NCI-H510A (cell line): ENCODE measurements at regions not wholly inside any gene's neighbourhood (a gene's known extent, or its start where the extent isn't known, plus 50 kb on each side); places are given as distances from the start of the nearest gene placed in this dataset.
"Not testable (repeated sequence)": the region's sequence is repeated elsewhere in the genome, so short reads cannot be mapped to it uniquely, and the experiment has no call there.

Source experiments
- DNase-seq: peaks from one replicate; lab custom pipeline; 2025; lab: John Stamatoyannopoulos, UW

- DNase-seq: no peak
Observed at GRCh38 chrX:122076241-122076640, 1028.8 kb downstream of the GLUD2 start.

DNA sequence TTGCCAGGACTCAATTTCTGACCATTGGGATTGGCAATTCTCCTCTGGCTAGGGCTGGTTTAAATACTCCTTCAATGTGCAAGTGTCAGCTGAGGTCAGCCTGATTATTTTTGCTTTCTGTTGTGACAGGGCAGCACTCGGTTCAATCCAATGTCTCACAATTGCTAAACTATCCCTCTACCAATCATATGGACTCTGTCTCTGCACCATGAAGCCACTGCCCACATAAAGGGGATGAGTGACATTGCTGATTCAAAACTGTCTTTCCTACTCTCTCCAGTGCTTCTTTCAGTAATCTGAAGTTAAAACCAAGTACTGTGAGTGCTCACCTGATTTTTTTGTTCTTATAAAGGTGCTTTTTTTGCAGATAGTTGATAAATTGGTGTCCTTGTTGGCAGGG is 1030.7 kb downstream of the GLUD2 start:
- DNase-seq: no peak

GRCh38 chrX:122087341-122087740 is 1039.9 kb downstream of the GLUD2 start:
- no peak for DNase-seq

DNA sequence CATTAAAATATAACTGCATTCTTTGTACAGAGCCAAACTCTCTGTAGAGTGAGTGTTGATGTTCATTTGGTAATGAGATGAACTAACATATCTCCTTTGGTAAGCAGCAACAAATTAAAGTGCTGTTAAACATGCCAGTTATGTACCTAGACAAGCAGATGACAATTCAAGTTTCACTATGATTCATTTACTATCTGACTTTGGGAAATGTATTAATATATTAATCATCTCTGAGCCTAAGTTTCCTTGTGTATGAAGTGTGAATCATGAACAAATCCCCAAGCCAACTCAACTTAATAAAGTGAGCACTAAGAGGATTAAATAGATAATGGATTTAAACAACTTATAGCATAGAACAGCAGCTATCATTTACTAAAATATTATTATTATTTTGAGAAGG is 1044.2 kb downstream of the GLUD2 start:
- no peak for DNase-seq

GRCh38 chrX:122092360-122092759 is 1045.0 kb downstream of the GLUD2 start:
- no peak for DNase-seq

GRCh38 chrX:122092978-122093377 is 1045.6 kb downstream of the GLUD2 start:
- DNase-seq: no peak

DNA sequence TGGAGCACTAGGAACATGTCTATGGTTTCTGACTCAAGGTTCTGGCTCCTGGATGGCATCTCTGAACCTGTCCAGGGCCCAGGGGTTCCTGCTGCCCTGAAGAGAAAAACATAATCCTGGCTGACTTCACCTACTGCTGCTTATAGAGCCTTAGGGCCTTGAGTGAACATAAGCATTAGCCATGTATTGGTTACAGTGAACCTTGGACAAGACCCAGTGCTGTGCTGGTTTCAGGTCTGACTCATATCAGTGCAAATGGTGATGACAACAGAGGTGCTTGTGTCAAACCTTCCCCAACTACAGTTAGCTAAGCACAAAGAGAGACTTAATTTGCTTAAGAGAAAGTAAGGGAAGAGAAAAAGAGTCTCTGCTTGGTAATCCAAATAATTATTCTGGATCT is 1047.2 kb downstream of the GLUD2 start:
- no peak for DNase-seq

DNA sequence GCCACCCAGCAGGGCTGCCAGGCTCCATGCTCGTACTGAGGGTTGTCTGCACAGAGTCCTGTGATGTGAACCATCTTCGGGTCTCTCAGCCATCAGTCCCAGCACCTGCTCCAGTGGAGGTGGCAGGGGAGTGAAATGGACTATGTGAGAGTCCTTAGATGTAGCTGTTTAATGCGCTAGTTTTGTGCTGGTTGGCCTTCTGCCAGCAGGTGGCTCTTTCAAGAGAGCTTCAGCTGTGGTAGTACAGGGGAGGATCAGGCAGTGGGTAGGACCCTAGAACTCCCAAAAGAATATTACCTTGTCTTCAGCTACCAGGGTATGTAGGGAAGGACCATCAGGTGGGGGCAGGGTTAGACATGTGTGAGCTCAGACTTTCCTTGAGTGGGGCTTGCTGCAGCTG is 1066.0 kb downstream of the GLUD2 start:
- DNase-seq: no peak

DNA sequence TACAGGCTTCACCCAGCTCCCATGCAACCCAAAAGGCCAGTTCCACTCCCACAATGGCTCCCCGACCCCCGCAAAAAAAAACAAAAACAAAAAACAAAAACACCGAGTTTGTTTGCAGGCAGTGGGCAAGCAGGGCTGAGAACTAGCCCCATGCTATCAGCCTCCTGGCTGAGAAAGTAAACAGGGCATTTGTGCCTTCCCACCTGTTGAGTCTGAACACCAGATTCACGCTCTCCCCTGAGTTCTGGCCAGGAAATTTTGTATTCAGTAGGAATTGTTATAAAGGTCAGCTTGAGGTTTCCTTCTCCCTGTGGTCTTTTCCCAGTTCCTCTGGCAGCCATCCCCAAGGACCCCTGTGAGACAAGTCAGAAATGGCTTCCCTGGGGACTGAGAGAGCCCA is 1066.5 kb downstream of the GLUD2 start:
- DNase-seq: no peak

GRCh38 chrX:122115604-122116003 is 1068.2 kb downstream of the GLUD2 start:
- no peak for DNase-seq

- no peak for DNase-seq
Observed at GRCh38 chrX:122119361-122119760, 1064.7 kb upstream of the GRIA3 start.

- DNase-seq: no peak
Observed at GRCh38 chrX:122122274-122122673, 1061.8 kb upstream of the GRIA3 start.

GRCh38 chrX:122133478-122133877 is 1050.6 kb upstream of the GRIA3 start:
- no peak for DNase-seq

- no peak for DNase-seq
Observed at GRCh38 chrX:122134291-122134690, 1049.8 kb upstream of the GRIA3 start.

- no peak for DNase-seq
Observed at GRCh38 chrX:122135070-122135469, 1049.0 kb upstream of the GRIA3 start.

GRCh38 chrX:122140219-122140618 is 1043.9 kb upstream of the GRIA3 start:
- not testable (repeated sequence) for DNase-seq

DNA sequence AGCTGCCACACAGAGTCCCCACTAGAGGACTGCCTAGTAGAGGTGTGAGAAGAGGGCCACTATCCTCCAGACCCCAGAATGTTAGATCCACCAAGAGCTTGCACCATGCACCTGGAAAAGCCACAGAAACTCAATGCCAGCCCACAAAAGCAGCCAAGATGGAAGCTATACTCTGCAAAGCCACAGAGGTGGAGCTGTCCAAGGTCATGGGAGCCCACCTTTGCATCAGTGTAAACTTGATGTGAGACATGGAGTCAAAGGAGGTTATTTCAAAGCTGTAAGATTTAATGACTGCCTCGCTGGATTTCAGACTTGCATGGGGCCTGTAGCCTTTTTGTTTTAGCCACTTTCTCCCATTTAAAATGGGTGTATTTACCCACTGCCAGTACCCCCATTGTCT is 1030.1 kb upstream of the GRIA3 start:
- DNase-seq: no peak

DNA sequence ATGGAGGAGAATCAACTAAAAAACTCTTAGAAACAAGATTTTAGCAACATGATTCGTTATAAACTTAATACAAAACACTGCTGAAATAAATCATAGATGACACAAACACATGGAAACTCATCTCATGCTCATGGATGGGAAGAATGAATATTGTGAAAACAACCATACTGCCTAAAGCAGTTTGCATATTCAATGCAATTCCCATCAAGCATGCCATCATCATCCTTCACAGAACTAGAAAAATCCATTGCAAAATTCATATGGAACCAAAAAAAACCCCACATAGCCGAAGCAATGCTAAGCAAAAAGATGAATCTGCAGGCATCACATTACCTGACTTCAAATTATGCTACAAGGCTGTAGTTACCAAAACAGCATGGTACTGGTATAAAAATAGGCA is 1015.8 kb upstream of the GRIA3 start:
- no peak for DNase-seq

- DNase-seq: no peak
Observed at GRCh38 chrX:122184791-122185190, 999.3 kb upstream of the GRIA3 start.

DNA sequence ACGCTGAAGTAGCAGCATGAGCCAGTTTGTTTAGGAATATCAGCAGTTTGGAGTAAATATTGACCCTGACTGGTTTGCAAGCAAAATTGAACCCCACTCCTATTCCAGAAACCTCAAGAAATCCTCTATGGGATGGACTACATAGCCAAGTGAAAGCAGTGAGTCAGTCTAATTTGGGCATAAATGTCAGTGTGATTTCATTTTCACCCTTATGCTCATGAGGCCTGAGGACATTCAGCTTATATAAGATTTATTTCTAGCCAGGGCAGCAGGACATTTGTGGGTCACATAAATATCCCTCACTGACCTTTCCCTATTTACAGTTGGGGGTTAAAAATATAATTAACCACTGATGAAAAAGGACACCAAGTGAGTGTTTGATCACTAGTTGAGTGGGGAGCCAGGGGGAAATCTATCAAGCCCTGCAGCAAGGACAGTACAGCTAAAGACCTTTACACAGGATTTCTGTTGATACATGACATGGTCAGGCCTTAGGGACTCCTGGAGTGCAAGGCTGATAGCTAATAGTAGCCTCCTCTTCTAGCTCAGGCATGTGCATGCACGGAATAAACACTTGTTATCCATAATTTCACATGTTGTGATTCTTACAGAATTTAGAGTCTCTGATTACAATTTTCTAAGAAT is 996.9 kb upstream of the GRIA3 start:
- no peak for DNase-seq

- no peak for DNase-seq
Observed at GRCh38 chrX:122188751-122189150, 995.3 kb upstream of the GRIA3 start.

DNA sequence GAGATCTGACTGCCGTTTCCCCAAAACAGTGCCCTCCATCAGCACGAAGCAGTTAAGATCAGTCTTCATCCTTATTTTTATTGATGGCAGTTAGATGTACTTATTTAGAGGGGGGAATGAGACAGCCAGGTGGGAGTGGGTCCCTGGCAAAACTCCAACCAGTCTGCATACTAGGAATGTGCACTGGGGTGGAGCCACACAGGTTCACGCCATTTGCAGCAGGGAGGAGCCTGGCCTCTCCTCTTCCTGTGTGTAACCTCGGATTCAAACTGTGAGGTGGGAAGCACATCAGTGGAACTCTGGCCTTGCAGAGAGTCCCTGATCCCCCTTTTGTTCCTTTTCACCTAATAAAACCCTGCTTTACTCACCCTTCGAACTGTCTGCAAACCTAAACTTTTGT is 987.7 kb upstream of the GRIA3 start:
- DNase-seq: no peak

GRCh38 chrX:122203399-122203798 is 980.7 kb upstream of the GRIA3 start:
- no peak for DNase-seq

GRCh38 chrX:122218666-122219065 is 965.4 kb upstream of the GRIA3 start:
- no peak for DNase-seq

DNA sequence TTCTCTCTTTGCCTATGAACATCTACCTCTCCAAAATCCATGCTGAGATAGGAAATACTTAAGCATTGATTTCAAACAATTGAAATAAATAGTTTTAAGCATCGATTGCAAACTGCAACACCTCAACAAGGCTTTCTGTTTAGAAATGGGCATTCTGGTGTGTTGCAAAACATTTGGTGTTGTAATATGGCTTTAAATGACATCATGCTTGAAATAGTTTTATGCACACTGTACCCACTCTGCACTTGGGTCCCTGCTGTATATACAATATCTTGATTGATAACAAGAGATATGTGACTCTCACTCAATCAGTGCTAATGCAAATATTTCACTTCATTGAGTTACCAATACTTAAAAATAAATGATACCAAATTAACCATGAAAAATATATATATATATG is 964.9 kb upstream of the GRIA3 start:
- no peak for DNase-seq
